ENCODE measurements at regions not wholly inside any gene's neighbourhood (a gene's known extent, or its start where the extent isn't known, plus 50 kb on each side); places are given as distances from the start of the nearest gene placed in this dataset.

GRCh38 chr2:159856760-159857159, 58.8 kb upstream of the CD302 start:
- TF ChIP-seq, protein P1, sequence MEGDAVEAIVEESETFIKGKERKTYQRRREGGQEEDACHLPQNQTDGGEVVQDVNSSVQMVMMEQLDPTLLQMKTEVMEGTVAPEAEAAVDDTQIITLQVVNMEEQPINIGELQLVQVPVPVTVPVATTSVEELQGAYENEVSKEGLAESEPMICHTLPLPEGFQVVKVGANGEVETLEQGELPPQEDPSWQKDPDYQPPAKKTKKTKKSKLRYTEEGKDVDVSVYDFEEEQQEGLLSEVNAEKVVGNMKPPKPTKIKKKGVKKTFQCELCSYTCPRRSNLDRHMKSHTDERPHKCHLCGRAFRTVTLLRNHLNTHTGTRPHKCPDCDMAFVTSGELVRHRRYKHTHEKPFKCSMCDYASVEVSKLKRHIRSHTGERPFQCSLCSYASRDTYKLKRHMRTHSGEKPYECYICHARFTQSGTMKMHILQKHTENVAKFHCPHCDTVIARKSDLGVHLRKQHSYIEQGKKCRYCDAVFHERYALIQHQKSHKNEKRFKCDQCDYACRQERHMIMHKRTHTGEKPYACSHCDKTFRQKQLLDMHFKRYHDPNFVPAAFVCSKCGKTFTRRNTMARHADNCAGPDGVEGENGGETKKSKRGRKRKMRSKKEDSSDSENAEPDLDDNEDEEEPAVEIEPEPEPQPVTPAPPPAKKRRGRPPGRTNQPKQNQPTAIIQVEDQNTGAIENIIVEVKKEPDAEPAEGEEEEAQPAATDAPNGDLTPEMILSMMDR (conservative IDR thresholded peaks at IDR 0.05; ENCODE audit: low read depth, low read length): no peak
- TF ChIP-seq NFE2L2 (IDR thresholded peaks at IDR 0.05; ENCODE audit: low read depth, low read length) (no peak), POLR2A (IDR thresholded peaks at IDR 0.05; ENCODE audit: low read depth, low read length) (no peak), CHD1 (IDR thresholded peaks at IDR 0.05; ENCODE audit: low read depth, low read length) (no peak), RFX5 (IDR thresholded peaks at IDR 0.05; ENCODE audit: low read depth, low read length) (no peak), SMC3 (IDR thresholded peaks at IDR 0.05; ENCODE audit: low read depth, low read length) (no peak), MAFK (IDR thresholded peaks at IDR 0.05; ENCODE audit: low read depth, low read length) (no peak), CEBPB (IDR thresholded peaks at IDR 0.05; ENCODE audit: low read depth, low read length) (no peak)
- TF ChIP-seq, protein P2, sequence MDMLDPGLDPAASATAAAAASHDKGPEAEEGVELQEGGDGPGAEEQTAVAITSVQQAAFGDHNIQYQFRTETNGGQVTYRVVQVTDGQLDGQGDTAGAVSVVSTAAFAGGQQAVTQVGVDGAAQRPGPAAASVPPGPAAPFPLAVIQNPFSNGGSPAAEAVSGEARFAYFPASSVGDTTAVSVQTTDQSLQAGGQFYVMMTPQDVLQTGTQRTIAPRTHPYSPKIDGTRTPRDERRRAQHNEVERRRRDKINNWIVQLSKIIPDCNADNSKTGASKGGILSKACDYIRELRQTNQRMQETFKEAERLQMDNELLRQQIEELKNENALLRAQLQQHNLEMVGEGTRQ (IDR thresholded peaks at IDR 0.05; ENCODE audit: low read depth, low read length): no peak

Measured in IMR-90 (cell line).